ENCODE measurements at regions not wholly inside any gene's neighbourhood (a gene's known extent, or its start where the extent isn't known, plus 50 kb on each side); places are given as distances from the start of the nearest gene placed in this dataset.
"Not testable (repeated sequence)": the region's sequence is repeated elsewhere in the genome, so short reads cannot be mapped to it uniquely, and the experiment has no call there.

DNA sequence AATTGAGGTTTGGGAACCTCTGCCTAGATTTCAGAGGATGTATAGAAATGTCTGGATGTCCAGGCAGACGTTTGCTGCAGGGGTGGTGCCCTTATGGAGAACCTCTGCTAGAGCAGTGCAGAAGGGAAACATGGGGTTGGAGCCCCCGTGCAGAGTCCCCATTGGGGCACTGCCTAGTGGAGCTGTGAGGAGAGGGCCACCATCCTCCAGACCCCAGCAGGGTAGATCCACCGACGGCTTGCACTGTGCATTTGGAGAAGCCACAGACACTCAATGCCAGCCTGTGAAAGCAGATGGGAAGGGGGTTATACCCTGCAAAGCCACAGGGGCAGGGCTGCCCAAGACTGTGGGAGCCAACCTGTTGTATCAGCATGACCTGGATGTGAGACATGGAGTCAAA, 354.6 kb downstream of the ZNF326 start:
- WGBS, 2 experiments (ENCODE audit: insufficient coverage in 1 of 2, insufficient read length in 1 of 2), result 82 to 89% methylated on average over 3 to 4 of the region's 4 CpGs

GRCh38 chr1:90348934-90349333, 354.0 kb downstream of the ZNF326 start:
- peaks cover 24% of the 10 kb centered on the region for H3K9me3 Mint-ChIP-seq
- Histone ChIP-seq H3K27me3 (ENCODE audit: control insufficient read depth, insufficient read depth, low read length, poor library complexity, severe bottlenecking) (no peaks in the 10 kb centered on the region), H3K4me1 (ENCODE audit: control insufficient read depth, insufficient read depth, low read length) (no peaks in the 10 kb centered on the region), H3K4me3 (ENCODE audit: low read length) (no peak overlapping the region), H3K9me3 (ENCODE audit: control insufficient read depth, low read length) (peaks cover 25% of the 10 kb centered on the region), H3K36me3 (ENCODE audit: control insufficient read depth, insufficient read depth, low read length) (no peaks in the 10 kb centered on the region), H3K9ac (ENCODE audit: extremely low read depth, low read length, poor library complexity, severe bottlenecking) (no peak overlapping the region), H3K27ac (ENCODE audit: low read depth, low read length) (no peak overlapping the region)
- TF ChIP-seq, protein P1, sequence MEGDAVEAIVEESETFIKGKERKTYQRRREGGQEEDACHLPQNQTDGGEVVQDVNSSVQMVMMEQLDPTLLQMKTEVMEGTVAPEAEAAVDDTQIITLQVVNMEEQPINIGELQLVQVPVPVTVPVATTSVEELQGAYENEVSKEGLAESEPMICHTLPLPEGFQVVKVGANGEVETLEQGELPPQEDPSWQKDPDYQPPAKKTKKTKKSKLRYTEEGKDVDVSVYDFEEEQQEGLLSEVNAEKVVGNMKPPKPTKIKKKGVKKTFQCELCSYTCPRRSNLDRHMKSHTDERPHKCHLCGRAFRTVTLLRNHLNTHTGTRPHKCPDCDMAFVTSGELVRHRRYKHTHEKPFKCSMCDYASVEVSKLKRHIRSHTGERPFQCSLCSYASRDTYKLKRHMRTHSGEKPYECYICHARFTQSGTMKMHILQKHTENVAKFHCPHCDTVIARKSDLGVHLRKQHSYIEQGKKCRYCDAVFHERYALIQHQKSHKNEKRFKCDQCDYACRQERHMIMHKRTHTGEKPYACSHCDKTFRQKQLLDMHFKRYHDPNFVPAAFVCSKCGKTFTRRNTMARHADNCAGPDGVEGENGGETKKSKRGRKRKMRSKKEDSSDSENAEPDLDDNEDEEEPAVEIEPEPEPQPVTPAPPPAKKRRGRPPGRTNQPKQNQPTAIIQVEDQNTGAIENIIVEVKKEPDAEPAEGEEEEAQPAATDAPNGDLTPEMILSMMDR (conservative IDR thresholded peaks at IDR 0.05), result no peak
- peaks cover 6% of the 10 kb centered on the region for H3K36me3 Mint-ChIP-seq (ENCODE audit: low read depth)
- 83 to 92% methylated on average over 1 of the region's 1 CpG for WGBS, 2 experiments (ENCODE audit: insufficient coverage in 1 of 2, insufficient read length in 1 of 2)
- H3K27ac Mint-ChIP-seq, result no peak overlapping the region
- H3K27me3 Mint-ChIP-seq (ENCODE audit: insufficient read depth), result no peaks in the 10 kb centered on the region
- H3K4me3 Mint-ChIP-seq, result no peak overlapping the region
- DNase-seq, result no peak
- no peaks in the 10 kb centered on the region for H3K4me1 Mint-ChIP-seq

More for the DNA sequence above, 354.6 kb downstream of the ZNF326 start:
- no peak overlapping the region for H3K9ac ChIP-seq (ENCODE audit: extremely low read depth, low read length, poor library complexity, severe bottlenecking)
- TF ChIP-seq, protein P1 (conservative IDR thresholded peaks at IDR 0.05), result no peak
- peaks cover 25% of the 10 kb centered on the region for H3K9me3 ChIP-seq (ENCODE audit: control insufficient read depth, low read length)
- no peak overlapping the region for H3K27ac Mint-ChIP-seq
- no peak overlapping the region for H3K4me3 Mint-ChIP-seq
- peaks cover 6% of the 10 kb centered on the region for H3K36me3 Mint-ChIP-seq (ENCODE audit: low read depth)
- H3K4me3 ChIP-seq (ENCODE audit: low read length), result no peak overlapping the region
- no peaks in the 10 kb centered on the region for H3K27me3 ChIP-seq (ENCODE audit: control insufficient read depth, insufficient read depth, low read length, poor library complexity, severe bottlenecking)
- H3K9me3 Mint-ChIP-seq, result peaks cover 24% of the 10 kb centered on the region
- no peak overlapping the region for H3K27ac ChIP-seq (ENCODE audit: low read depth, low read length)
- no peaks in the 10 kb centered on the region for H3K36me3 ChIP-seq (ENCODE audit: control insufficient read depth, insufficient read depth, low read length)
- no peak for DNase-seq
- no peaks in the 10 kb centered on the region for H3K4me1 ChIP-seq (ENCODE audit: control insufficient read depth, insufficient read depth, low read length)
- no peaks in the 10 kb centered on the region for H3K27me3 Mint-ChIP-seq (ENCODE audit: insufficient read depth)
- no peaks in the 10 kb centered on the region for H3K4me1 Mint-ChIP-seq

GRCh38 chr1:90348459-90348858, 353.5 kb downstream of the ZNF326 start:
- H3K4me1 ChIP-seq (ENCODE audit: control insufficient read depth, insufficient read depth, low read length); H3K4me3 Mint-ChIP-seq; H3K27ac Mint-ChIP-seq; H3K27me3 ChIP-seq (ENCODE audit: control insufficient read depth, insufficient read depth, low read length, poor library complexity, severe bottlenecking); H3K4me1 Mint-ChIP-seq; H3K36me3 ChIP-seq (ENCODE audit: control insufficient read depth, insufficient read depth, low read length); DNase-seq; H3K36me3 Mint-ChIP-seq (ENCODE audit: low read depth); H3K27ac ChIP-seq (ENCODE audit: low read depth, low read length); H3K9ac ChIP-seq (ENCODE audit: extremely low read depth, low read length, poor library complexity, severe bottlenecking); H3K4me3 ChIP-seq (ENCODE audit: low read length); H3K27me3 Mint-ChIP-seq (ENCODE audit: insufficient read depth): not testable (repeated sequence)
- WGBS, 2 experiments (ENCODE audit: insufficient coverage in 1 of 2, insufficient read length in 1 of 2), result 93 to 100% methylated on average over 2 of the region's 2 CpGs
- peaks cover 25% of the 10 kb centered on the region for H3K9me3 ChIP-seq (ENCODE audit: control insufficient read depth, low read length)
- H3K9me3 Mint-ChIP-seq, result peaks cover 24% of the 10 kb centered on the region

GRCh38 chr1:90347366-90347765, 352.5 kb downstream of the ZNF326 start:
- Histone ChIP-seq H3K36me3 (ENCODE audit: control insufficient read depth, insufficient read depth, low read length) (no peaks in the 10 kb centered on the region), H3K9me3 (ENCODE audit: control insufficient read depth, low read length) (peaks cover 25% of the 10 kb centered on the region), H3K27ac (ENCODE audit: low read depth, low read length) (no peak overlapping the region), H3K9ac (ENCODE audit: extremely low read depth, low read length, poor library complexity, severe bottlenecking) (no peak overlapping the region), H3K4me1 (ENCODE audit: control insufficient read depth, insufficient read depth, low read length) (peaks cover 4% of the 10 kb centered on the region), H3K4me3 (ENCODE audit: low read length) (no peak overlapping the region), H3K27me3 (ENCODE audit: control insufficient read depth, insufficient read depth, low read length, poor library complexity, severe bottlenecking) (no peaks in the 10 kb centered on the region)
- TF ChIP-seq, protein P1 (conservative IDR thresholded peaks at IDR 0.05), result no peak
- Mint-ChIP-seq H3K4me3 (no peak overlapping the region), H3K9me3 (peaks cover 24% of the 10 kb centered on the region), H3K27ac (no peak overlapping the region), H3K27me3 (ENCODE audit: insufficient read depth) (no peaks in the 10 kb centered on the region), H3K36me3 (ENCODE audit: low read depth) (peaks cover 6% of the 10 kb centered on the region), H3K4me1 (no peaks in the 10 kb centered on the region)
- no peak for DNase-seq
- 76% methylated on average over 1 of the region's 1 CpG; no CpG with 5 or more reads in 1 of the 2 experiments for WGBS, 2 experiments (ENCODE audit: insufficient coverage in 1 of 2, insufficient read length in 1 of 2)

Measured in endodermal cell (in vitro differentiated cells).